H9 (cell line): ENCODE measurements at regions not wholly inside any gene's neighbourhood (a gene's known extent, or its start where the extent isn't known, plus 50 kb on each side); places are given as distances from the start of the nearest gene placed in this dataset.

Experiments
- DNase-seq: peaks from one replicate; pipeline ENCODE4 v3.0.0-alpha.2; 2017
- H2AFZ ChIP-seq: one replicate; pipeline ENCODE4 v1.6.1; 2013; ENCODE audit warnings: mild to moderate bottlenecking, low read length, control low read depth, moderate library complexity
- H2AK5ac ChIP-seq: 2 replicates; pipeline ENCODE4 v1.6.1; 2013; ENCODE audit warnings: low read length, control low read depth, mixed read lengths; ENCODE audit not compliant: insufficient read length
- H2BK120ac ChIP-seq: one replicate; pipeline ENCODE4 v1.6.1; 2013; ENCODE audit warnings: low read depth, mild to moderate bottlenecking, low read length, control low read depth, inconsistent platforms; ENCODE audit not compliant: poor library complexity, severe bottlenecking
- H2BK12ac ChIP-seq: 2 replicates; pipeline ENCODE4 v1.6.1; 2013; ENCODE audit warnings: low read length, control low read depth, mixed read lengths, low read depth; ENCODE audit not compliant: insufficient read length
- H2BK15ac ChIP-seq: 2 replicates; pipeline ENCODE4 v1.6.1; 2013; ENCODE audit warnings: low read depth, low read length, control low read depth
- H2BK20ac ChIP-seq: one replicate; pipeline ENCODE4 v1.6.1; 2013; ENCODE audit warnings: low read depth, mild to moderate bottlenecking, low read length, control low read depth, inconsistent platforms; ENCODE audit not compliant: poor library complexity, severe bottlenecking
- H2BK5ac ChIP-seq: 2 replicates; pipeline ENCODE4 v1.6.1; 2013; ENCODE audit warnings: low read length, control low read depth, mixed read lengths; ENCODE audit not compliant: insufficient read length
- H3K14ac ChIP-seq: 2 replicates; pipeline ENCODE4 v1.6.1; 2013; ENCODE audit warnings: low read length, control low read depth; ENCODE audit not compliant: insufficient read depth
- H3K18ac ChIP-seq: 2 replicates; pipeline ENCODE4 v1.6.1; 2013; ENCODE audit warnings: low read depth, mild to moderate bottlenecking, mixed read lengths, low read length, control low read depth; ENCODE audit not compliant: insufficient read length
- H3K23ac ChIP-seq: 2 replicates; pipeline ENCODE4 v1.6.1; 2013; ENCODE audit warnings: low read length, control low read depth, mixed read lengths, low read depth; ENCODE audit not compliant: insufficient read length
- H3K23me2 ChIP-seq: 2 replicates; pipeline ENCODE4 v1.6.1; 2013; ENCODE audit warnings: low read depth, mild to moderate bottlenecking, mixed read lengths, low read length, control low read depth; ENCODE audit not compliant: insufficient read length, poor library complexity, severe bottlenecking
- H3K27ac ChIP-seq: 2 replicates; pipeline ENCODE4 v1.5.1; 2013; ENCODE audit warnings: low read length, control low read depth, mixed read lengths, low read depth; ENCODE audit not compliant: insufficient read length
- H3K27me3 ChIP-seq: 2 replicates; pipeline ENCODE4 v1.6.1; 2013; ENCODE audit warnings: low read length, control low read depth, inconsistent platforms; ENCODE audit not compliant: insufficient read depth
- H3K4ac ChIP-seq: 2 replicates; pipeline ENCODE4 v1.6.1; 2013; ENCODE audit warnings: low read depth, mild to moderate bottlenecking, control low read depth, inconsistent platforms, low read length, moderate library complexity
- H3K4me1 ChIP-seq: 2 replicates; pipeline ENCODE4 v1.6.1; 2013; ENCODE audit warnings: low read length, control low read depth, inconsistent platforms; ENCODE audit not compliant: insufficient read depth
- H3K4me2 ChIP-seq: 2 replicates; pipeline ENCODE4 v1.6.1; 2013; ENCODE audit warnings: low read length, control low read depth, mixed read lengths; ENCODE audit not compliant: insufficient read length, insufficient read depth
- H3K56ac ChIP-seq: 2 replicates; pipeline ENCODE4 v1.6.1; 2013; ENCODE audit warnings: low read depth, mild to moderate bottlenecking, mixed read lengths, low read length, control low read depth; ENCODE audit not compliant: insufficient read length
- H3K79me1 ChIP-seq: 2 replicates; pipeline ENCODE4 v1.6.1; 2013; ENCODE audit warnings: low read depth, mild to moderate bottlenecking, moderate library complexity, low read length, control low read depth, inconsistent platforms; ENCODE audit not compliant: insufficient read depth, poor library complexity, severe bottlenecking
- H3K79me2 ChIP-seq: 2 replicates; pipeline ENCODE4 v1.6.1; 2013; ENCODE audit warnings: low read length, control low read depth, inconsistent platforms; ENCODE audit not compliant: insufficient read depth
- H3K9ac ChIP-seq: 2 replicates; pipeline ENCODE4 v1.6.1; 2013; ENCODE audit warnings: low read length, control low read depth, mixed read lengths; ENCODE audit not compliant: insufficient read length; ENCODE audit errors: extremely low read depth
- H3K9me3 ChIP-seq: one replicate; pipeline ENCODE4 v1.6.1; 2013; ENCODE audit warnings: low read depth, low read length, inconsistent platforms; ENCODE audit not compliant: control insufficient read depth
- H3T11ph ChIP-seq: one replicate; pipeline ENCODE4 v1.6.1; 2013; ENCODE audit warnings: mild to moderate bottlenecking, low read length, control low read depth, inconsistent platforms
- H4K20me1 ChIP-seq: one replicate; pipeline ENCODE4 v1.6.1; 2013; ENCODE audit not compliant: control insufficient read depth, insufficient read length, insufficient read depth
- H4K5ac ChIP-seq: 2 replicates; pipeline ENCODE4 v1.6.1; 2013; ENCODE audit warnings: low read depth, mild to moderate bottlenecking, mixed read lengths, low read length, control low read depth; ENCODE audit not compliant: insufficient read length
- H4K8ac ChIP-seq: replicated peaks from 2 replicates; pipeline ENCODE4 v1.6.1; 2013; ENCODE audit warnings: low read length, control low read depth, mixed read lengths, low read depth; ENCODE audit not compliant: insufficient read length
- H4K91ac ChIP-seq: 2 replicates; pipeline ENCODE4 v1.6.1; 2013; ENCODE audit warnings: low read depth, mild to moderate bottlenecking, moderate library complexity, mixed read lengths, low read length, control low read depth; ENCODE audit not compliant: insufficient read length
- H3K27ac Mint-ChIP-seq, 3 experiments: 2 replicates in 2 of 3; 3 replicates in 1 of 3; pipeline ENCODE4 v1.8.0; 2020 to 2021; ENCODE audit warnings: mixed read lengths in 3 of 3, mild to moderate bottlenecking in 1 of 3, moderate library complexity in 1 of 3
- H3K27me3 Mint-ChIP-seq: 2 replicates; pipeline ENCODE4 v1.8.0; 2021; ENCODE audit warnings: low read depth, mild to moderate bottlenecking, moderate library complexity, mixed read lengths
- H3K36me3 Mint-ChIP-seq, 3 experiments: 2 replicates in 2 of 3; 3 replicates in 1 of 3; pipeline ENCODE4 v1.8.0; 2020 to 2021; ENCODE audit warnings: low read depth in 3 of 3, mixed read lengths in 3 of 3; ENCODE audit not compliant: insufficient read depth in 1 of 3
- H3K4me1 Mint-ChIP-seq, 2 experiments: 2 replicates each; pipeline ENCODE4 v1.8.0; 2020; ENCODE audit warnings: mixed read lengths in 2 of 2
- H3K4me3 Mint-ChIP-seq, 2 experiments: 2 replicates in 1 of 2; 3 replicates in 1 of 2; pipeline ENCODE4 v1.8.0; 2020 to 2021; ENCODE audit warnings: mild to moderate bottlenecking in 2 of 2, mixed read lengths in 2 of 2, moderate library complexity in 1 of 2
- H3K9me3 Mint-ChIP-seq, 2 experiments: 2 replicates in 1 of 2; 3 replicates in 1 of 2; pipeline ENCODE4 v1.8.0; 2020; ENCODE audit warnings: mild to moderate bottlenecking in 2 of 2, mixed read lengths in 2 of 2, moderate library complexity in 1 of 2
- CTCF ChIP-seq: fragments of 200-600 bp; sonication (generic); conservative IDR thresholded peaks from 3 replicates; pipeline ENCODE4 v1.8.0; 2021; ENCODE audit warnings: antibody characterized with exemption, mild to moderate bottlenecking
- WGBS: extraction: QIAGEN DNeasy Blood & Tissue Kit; methylation state at CpG from one replicate; pipeline ENCODE4 v1.1.7; 2013; ENCODE audit warnings: missing lambda C conversion rate, low lambda C conversion rate, mixed read lengths; ENCODE audit not compliant: insufficient read length; ENCODE audit errors: extremely low coverage; 5-methylcytosine and 5-hydroxymethylcytosine counted together

GRCh38 chr1:43056460-43056859 lies 97.8 kb upstream of the SLC2A1 start:
- Histone ChIP-seq H3K18ac (no peak overlapping the region), H3T11ph (no peak overlapping the region), H3K9me3 (no peaks in the 10 kb centered on the region), H3K4me2 (no peak overlapping the region), H4K20me1 (no peaks in the 10 kb centered on the region), H3K23ac (no peak overlapping the region), H2BK15ac (no peak overlapping the region), H3K9ac (no peak overlapping the region), H2BK120ac (no peak overlapping the region), H2BK12ac (no peak overlapping the region), H2BK20ac (no peak overlapping the region), H3K4ac (no peak overlapping the region), H3K4me1 (peaks cover 8% of the 10 kb centered on the region; the same call in 1 of the 2 replicates), H3K27me3 (no peaks in the 10 kb centered on the region), H3K79me1 (no peaks in the 10 kb centered on the region), H4K91ac (no peak overlapping the region), H2BK5ac (no peak overlapping the region), H2AK5ac (no peak overlapping the region), H3K27ac (no peak overlapping the region), H3K14ac (no peak overlapping the region), H3K23me2 (no peaks in the 10 kb centered on the region), H2AFZ (no peak overlapping the region), H4K8ac (no peak overlapping the region), H3K56ac (no peak overlapping the region), H3K79me2 (no peaks in the 10 kb centered on the region), H4K5ac (no peak overlapping the region)
- no peak overlapping the region for H3K27ac Mint-ChIP-seq
- no CpG with 5 or more reads among the region's 5 CpGs for WGBS
- H3K4me3 Mint-ChIP-seq, result no peak overlapping the region
- TF ChIP-seq CTCF, result no peak
- peaks cover 0 to 1% of the 10 kb centered on the region in 2 experiments; a peak in 1 of 5 replicates for H3K9me3 Mint-ChIP-seq
- peaks cover 8% of the 10 kb centered on the region for H3K27me3 Mint-ChIP-seq
- H3K36me3 Mint-ChIP-seq, result no peaks in the 10 kb centered on the region; a peak in 1 of 7 replicates
- no peak for DNase-seq
- peaks cover 34 to 41% of the 10 kb centered on the region in 2 experiments for H3K4me1 Mint-ChIP-seq
